IPS-18c (cell line): ENCODE measurements at regions not wholly inside any gene's neighbourhood (a gene's known extent, or its start where the extent isn't known, plus 50 kb on each side); places are given as distances from the start of the nearest gene placed in this dataset.

Source experiments
- H3K4me3 ChIP-seq: 2 replicates; pipeline ENCODE4 v1.7.0; 2013; ENCODE audit warnings: low read depth, mild to moderate bottlenecking, low read length, moderate library complexity; ENCODE audit not compliant: insufficient read depth
- H3K9me3 ChIP-seq: one replicate; pipeline ENCODE4 v1.6.1; 2013; ENCODE audit warnings: mild to moderate bottlenecking, low read length, moderate library complexity; ENCODE audit not compliant: control insufficient read depth, insufficient read depth

- no peak overlapping the region for H3K4me3 ChIP-seq
Observed at GRCh38 chr18:47323158-47323557, 71.7 kb upstream of the SKOR2 start.

GRCh38 chr18:47321815-47322214 is 70.4 kb upstream of the SKOR2 start:
- H3K4me3 ChIP-seq, result no peak overlapping the region
- no peaks in the 10 kb centered on the region for H3K9me3 ChIP-seq

More at GRCh38 chr18:47323158-47323557, 71.7 kb upstream of the SKOR2 start:
- no peaks in the 10 kb centered on the region for H3K9me3 ChIP-seq

DNA sequence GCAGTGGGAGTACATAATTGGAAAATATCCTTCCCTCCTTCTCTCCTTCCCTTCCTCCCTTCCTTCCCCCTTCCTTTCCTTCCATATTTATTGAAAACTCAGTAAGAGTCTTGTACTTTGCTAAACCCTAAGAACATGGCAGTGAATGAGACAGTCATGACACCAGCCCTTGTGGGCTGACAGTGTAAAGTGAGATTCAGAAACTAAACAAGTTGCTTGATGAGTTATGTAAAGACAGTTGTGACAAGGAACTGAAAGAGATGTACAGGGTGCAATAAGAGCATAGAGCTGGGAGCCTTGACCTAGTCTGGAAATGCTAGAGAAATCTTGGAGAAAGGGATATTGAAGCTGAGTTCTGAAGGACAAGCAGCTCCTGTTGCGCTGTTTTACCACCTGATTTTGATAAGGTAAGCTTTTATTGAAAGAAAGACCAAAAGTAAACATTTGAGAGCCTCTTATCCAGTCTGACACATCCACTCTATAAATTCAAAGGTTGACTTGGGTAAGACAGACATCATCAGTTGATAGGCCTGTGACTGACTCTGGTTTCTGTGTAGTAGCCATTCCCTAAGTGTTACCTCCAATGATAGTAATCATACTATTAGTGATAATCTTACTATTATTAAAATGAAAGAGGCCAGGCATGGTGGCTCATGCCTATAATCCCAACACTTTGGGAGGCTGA is 66.5 kb upstream of the SKOR2 start:
- Histone ChIP-seq H3K4me3 (no peak overlapping the region), H3K9me3 (no peaks in the 10 kb centered on the region)

DNA sequence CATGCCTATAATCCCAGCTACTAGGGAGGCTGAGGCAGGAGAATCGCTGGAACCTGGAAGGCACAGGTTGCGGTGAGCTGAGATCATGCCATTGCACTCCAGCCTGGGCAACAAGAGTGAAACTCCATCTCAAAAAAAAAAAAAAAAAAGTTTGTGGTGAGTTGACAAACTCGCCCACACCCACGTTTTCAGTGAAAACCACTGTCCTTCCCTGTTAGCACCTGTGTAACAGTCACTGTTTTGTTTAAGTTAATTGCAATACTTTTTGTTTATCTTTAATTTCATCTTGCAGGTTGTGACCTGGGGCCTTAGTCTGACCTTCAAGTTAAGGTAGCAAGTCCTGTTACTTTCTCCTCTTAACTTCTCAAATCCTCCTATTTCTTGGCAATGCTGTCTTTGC is 65.5 kb upstream of the SKOR2 start:
- no peak overlapping the region for H3K4me3 ChIP-seq
- no peaks in the 10 kb centered on the region for H3K9me3 ChIP-seq

GRCh38 chr18:47313901-47314300 is 62.4 kb upstream of the SKOR2 start:
- H3K9me3 ChIP-seq, result peaks cover 3% of the 10 kb centered on the region
- no peak overlapping the region for H3K4me3 ChIP-seq

GRCh38 chr18:47311585-47311984 is 60.1 kb upstream of the SKOR2 start:
- Histone ChIP-seq H3K9me3 (peaks cover 3% of the 10 kb centered on the region), H3K4me3 (no peak overlapping the region; the same call in 1 of the 2 replicates)
